ENCODE measurements at regions not wholly inside any gene's neighbourhood (a gene's known extent, or its start where the extent isn't known, plus 50 kb on each side); places are given as distances from the start of the nearest gene placed in this dataset.
"Not testable (repeated sequence)": the region's sequence is repeated elsewhere in the genome, so short reads cannot be mapped to it uniquely, and the experiment has no call there.

- no peak overlapping the region for H3K9ac ChIP-seq (ENCODE audit: low read depth in 1 of 3, low read length in 3 of 3)
Measured at GRCh38 chr1:245067257-245067656, 87.5 kb upstream of the KIF26B start.

DNA sequence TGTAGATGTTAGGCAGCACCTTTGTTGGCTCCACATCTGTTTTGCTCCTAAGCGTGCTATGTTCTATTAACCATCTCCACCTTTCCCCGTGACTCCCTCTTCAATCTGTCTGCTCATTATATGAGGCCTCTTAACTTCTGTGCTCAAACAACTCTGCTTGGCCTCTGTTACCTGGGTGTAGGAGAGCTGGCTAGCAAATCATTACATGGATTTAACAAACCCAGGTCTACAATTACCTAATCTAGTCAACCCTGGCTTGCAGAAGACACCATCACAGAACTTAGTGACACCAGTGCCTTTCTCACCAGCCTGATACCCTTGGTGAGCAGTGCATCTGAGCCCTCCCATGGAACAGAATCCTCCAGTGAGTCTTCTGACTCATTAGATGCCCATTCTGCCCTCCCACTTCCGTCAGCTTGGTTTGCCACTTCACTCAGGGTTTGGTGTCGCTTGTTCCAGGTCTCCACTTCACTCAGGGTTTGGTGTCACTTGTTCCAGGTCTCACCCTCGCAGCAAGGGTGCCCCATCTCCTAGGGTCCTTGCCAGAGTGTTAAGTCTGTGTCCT, 92.0 kb upstream of the KIF26B start:
- Histone ChIP-seq H3K36me3 (ENCODE audit: control insufficient read depth in 3 of 3, insufficient read depth in 3 of 3, low read length in 3 of 3) (peaks cover 0 to 6% (median 2%) of the 10 kb centered on the region in 3 donors), H3K4me3 (ENCODE audit: low read length in 3 of 3) (no peak overlapping the region), H3K9me3 (ENCODE audit: control insufficient read depth in 3 of 3, low read length in 3 of 3) (no peaks in the 10 kb centered on the region), H3K27me3 (ENCODE audit: control insufficient read depth in 3 of 3, insufficient read depth in 3 of 3, low read length in 3 of 3) (no peaks in the 10 kb centered on the region), H3K9ac (ENCODE audit: low read depth in 1 of 3, low read length in 3 of 3) (no peak overlapping the region), H3K4me1 (ENCODE audit: control insufficient read depth in 3 of 3, insufficient read depth in 3 of 3, low read length in 3 of 3) (no peaks in the 10 kb centered on the region), H3K27ac (ENCODE audit: low read depth, low read length) (no peak overlapping the region)

More at GRCh38 chr1:245067257-245067656, 87.5 kb upstream of the KIF26B start:
- no peak overlapping the region for H3K27ac ChIP-seq (ENCODE audit: low read depth, low read length)
- no peaks in the 10 kb centered on the region for H3K9me3 ChIP-seq (ENCODE audit: control insufficient read depth in 3 of 3, low read length in 3 of 3)
- no peak overlapping the region for H3K4me3 ChIP-seq (ENCODE audit: low read length in 3 of 3)
- no peaks in the 10 kb centered on the region for H3K27me3 ChIP-seq (ENCODE audit: control insufficient read depth in 3 of 3, insufficient read depth in 3 of 3, low read length in 3 of 3)
- peaks cover 0 to 6% (median 2%) of the 10 kb centered on the region in 3 donors for H3K36me3 ChIP-seq (ENCODE audit: control insufficient read depth in 3 of 3, insufficient read depth in 3 of 3, low read length in 3 of 3)
- H3K4me1 ChIP-seq (ENCODE audit: control insufficient read depth in 3 of 3, insufficient read depth in 3 of 3, low read length in 3 of 3) = no peaks in the 10 kb centered on the region

GRCh38 chr1:245061808-245062207, 93.0 kb upstream of the KIF26B start:
- not testable (repeated sequence) for H3K4me1 ChIP-seq (ENCODE audit: control insufficient read depth in 3 of 3, insufficient read depth in 3 of 3, low read length in 3 of 3); H3K36me3 ChIP-seq (ENCODE audit: control insufficient read depth in 3 of 3, insufficient read depth in 3 of 3, low read length in 3 of 3); H3K9me3 ChIP-seq (ENCODE audit: control insufficient read depth in 3 of 3, low read length in 3 of 3); H3K4me3 ChIP-seq (ENCODE audit: low read length in 3 of 3); H3K9ac ChIP-seq (ENCODE audit: low read depth in 1 of 3, low read length in 3 of 3); H3K27me3 ChIP-seq (ENCODE audit: control insufficient read depth in 3 of 3, insufficient read depth in 3 of 3, low read length in 3 of 3); H3K27ac ChIP-seq (ENCODE audit: low read depth, low read length)

DNA sequence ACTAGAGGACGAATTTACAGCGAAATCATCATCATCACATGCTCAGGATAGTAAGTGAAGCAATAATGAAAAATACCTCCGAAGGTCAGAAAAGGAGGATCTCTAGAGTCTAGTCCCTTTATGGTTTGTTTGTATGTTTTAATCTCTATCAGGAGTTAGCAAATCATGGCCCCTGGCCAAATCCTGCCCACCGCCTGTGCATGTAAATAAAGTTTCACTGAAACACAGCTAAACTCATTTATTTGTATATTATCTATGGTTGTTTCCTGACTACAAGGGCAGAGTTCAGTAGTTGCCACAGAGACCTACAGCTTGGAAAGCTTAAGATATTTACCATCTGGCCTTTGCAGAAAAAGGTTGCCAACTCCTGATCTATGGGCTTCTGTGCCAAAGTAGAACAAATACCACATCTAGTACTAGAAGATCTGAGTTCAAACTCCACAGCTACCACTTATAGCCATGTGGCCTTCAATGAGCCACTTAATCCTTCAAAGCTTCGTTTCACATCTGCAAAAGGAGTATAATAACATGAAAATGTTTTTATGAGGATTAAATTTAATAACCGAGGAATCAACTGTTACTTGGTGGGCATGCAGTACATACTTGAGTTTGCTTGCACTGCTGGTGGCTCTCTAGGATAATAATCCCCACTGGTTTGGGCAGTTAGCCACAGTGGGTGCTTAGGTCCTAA, 94.0 kb upstream of the KIF26B start:
- Histone ChIP-seq H3K9ac (ENCODE audit: low read depth in 1 of 3, low read length in 3 of 3) (no peak overlapping the region), H3K36me3 (ENCODE audit: control insufficient read depth in 3 of 3, insufficient read depth in 3 of 3, low read length in 3 of 3) (peaks cover 0 to 6% (median 2%) of the 10 kb centered on the region in 3 donors), H3K4me1 (ENCODE audit: control insufficient read depth in 3 of 3, insufficient read depth in 3 of 3, low read length in 3 of 3) (no peaks in the 10 kb centered on the region), H3K9me3 (ENCODE audit: control insufficient read depth in 3 of 3, low read length in 3 of 3) (no peaks in the 10 kb centered on the region), H3K27me3 (ENCODE audit: control insufficient read depth in 3 of 3, insufficient read depth in 3 of 3, low read length in 3 of 3) (no peaks in the 10 kb centered on the region), H3K27ac (ENCODE audit: low read depth, low read length) (no peak overlapping the region), H3K4me3 (ENCODE audit: low read length in 3 of 3) (no peak overlapping the region)

GRCh38 chr1:245059806-245060424, 94.9 kb upstream of the KIF26B start:
- Histone ChIP-seq H3K4me3 (ENCODE audit: low read length in 3 of 3) (no peak overlapping the region), H3K27ac (ENCODE audit: low read depth, low read length) (no peak overlapping the region), H3K36me3 (ENCODE audit: control insufficient read depth in 3 of 3, insufficient read depth in 3 of 3, low read length in 3 of 3) (peaks cover 0 to 6% (median 3%) of the 10 kb centered on the region in 3 donors), H3K9me3 (ENCODE audit: control insufficient read depth in 3 of 3, low read length in 3 of 3) (no peaks in the 10 kb centered on the region), H3K4me1 (ENCODE audit: control insufficient read depth in 3 of 3, insufficient read depth in 3 of 3, low read length in 3 of 3) (no peaks in the 10 kb centered on the region), H3K27me3 (ENCODE audit: control insufficient read depth in 3 of 3, insufficient read depth in 3 of 3, low read length in 3 of 3) (no peaks in the 10 kb centered on the region), H3K9ac (ENCODE audit: low read depth in 1 of 3, low read length in 3 of 3) (no peak overlapping the region)

GRCh38 chr1:245058882-245059281, 95.9 kb upstream of the KIF26B start:
- Histone ChIP-seq H3K4me3 (ENCODE audit: low read length in 3 of 3) (no peak overlapping the region), H3K9ac (ENCODE audit: low read depth in 1 of 3, low read length in 3 of 3) (no peak overlapping the region), H3K4me1 (ENCODE audit: control insufficient read depth in 3 of 3, insufficient read depth in 3 of 3, low read length in 3 of 3) (no peaks in the 10 kb centered on the region), H3K9me3 (ENCODE audit: control insufficient read depth in 3 of 3, low read length in 3 of 3) (no peaks in the 10 kb centered on the region), H3K27ac (ENCODE audit: low read depth, low read length) (no peak overlapping the region), H3K27me3 (ENCODE audit: control insufficient read depth in 3 of 3, insufficient read depth in 3 of 3, low read length in 3 of 3) (no peaks in the 10 kb centered on the region), H3K36me3 (ENCODE audit: control insufficient read depth in 3 of 3, insufficient read depth in 3 of 3, low read length in 3 of 3) (peaks cover 0 to 7% (median 6%) of the 10 kb centered on the region in 3 donors)

DNA sequence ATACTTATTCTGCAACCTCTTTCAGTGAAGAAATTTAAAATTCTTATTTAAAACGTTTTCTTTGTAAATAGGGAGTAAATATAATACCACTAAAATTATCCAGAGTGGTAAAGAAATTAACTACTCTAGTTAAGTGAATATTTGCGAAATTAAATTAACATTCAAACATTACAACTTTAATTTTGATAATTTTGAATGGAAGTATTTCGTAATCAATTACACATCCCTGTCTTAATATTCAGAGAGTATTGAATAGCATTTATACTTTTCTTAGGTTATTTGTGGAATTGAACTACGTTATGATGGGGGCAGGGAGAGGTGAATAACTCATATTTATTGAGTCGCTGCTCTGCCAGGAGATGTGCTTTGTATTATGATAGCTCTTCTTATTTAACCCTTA, 96.3 kb upstream of the KIF26B start:
- Histone ChIP-seq H3K27me3 (ENCODE audit: control insufficient read depth in 3 of 3, insufficient read depth in 3 of 3, low read length in 3 of 3) (no peaks in the 10 kb centered on the region), H3K36me3 (ENCODE audit: control insufficient read depth in 3 of 3, insufficient read depth in 3 of 3, low read length in 3 of 3) (peaks cover 0 to 7% (median 6%) of the 10 kb centered on the region in 3 donors), H3K4me3 (ENCODE audit: low read length in 3 of 3) (no peak overlapping the region), H3K9ac (ENCODE audit: low read depth in 1 of 3, low read length in 3 of 3) (no peak overlapping the region), H3K9me3 (ENCODE audit: control insufficient read depth in 3 of 3, low read length in 3 of 3) (no peaks in the 10 kb centered on the region), H3K4me1 (ENCODE audit: control insufficient read depth in 3 of 3, insufficient read depth in 3 of 3, low read length in 3 of 3) (no peaks in the 10 kb centered on the region), H3K27ac (ENCODE audit: low read depth, low read length) (no peak overlapping the region)

DNA sequence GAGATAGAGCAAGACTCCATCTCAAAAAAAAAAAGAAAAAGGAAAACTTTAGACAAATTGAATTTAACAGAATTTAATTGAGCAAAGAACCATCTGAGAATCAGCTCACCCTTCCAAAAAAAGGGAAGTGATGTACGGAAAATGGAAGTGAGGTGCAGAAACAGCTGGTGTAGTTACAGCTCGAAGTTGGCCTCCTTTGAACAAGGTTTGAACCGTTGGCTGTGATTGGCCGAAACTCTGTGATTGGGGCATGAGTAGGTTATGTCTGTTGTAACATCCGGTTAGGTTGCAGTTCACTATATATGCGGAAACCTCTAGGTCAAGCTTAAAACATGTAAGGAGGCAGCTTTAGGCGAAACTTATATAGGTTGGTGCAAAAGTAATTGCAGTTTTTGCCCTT, 97.9 kb upstream of the KIF26B start:
- H3K36me3 ChIP-seq (ENCODE audit: control insufficient read depth in 3 of 3, insufficient read depth in 3 of 3, low read length in 3 of 3) = peaks cover 0 to 3% (median 2%) of the 10 kb centered on the region in 3 donors
- H3K27ac ChIP-seq (ENCODE audit: low read depth, low read length) = no peak overlapping the region
- no peaks in the 10 kb centered on the region for H3K4me1 ChIP-seq (ENCODE audit: control insufficient read depth in 3 of 3, insufficient read depth in 3 of 3, low read length in 3 of 3)
- H3K9me3 ChIP-seq (ENCODE audit: control insufficient read depth in 3 of 3, low read length in 3 of 3) = no peaks in the 10 kb centered on the region
- H3K27me3 ChIP-seq (ENCODE audit: control insufficient read depth in 3 of 3, insufficient read depth in 3 of 3, low read length in 3 of 3) = no peaks in the 10 kb centered on the region
- H3K4me3 ChIP-seq (ENCODE audit: low read length in 3 of 3) = no peak overlapping the region
- no peak overlapping the region for H3K9ac ChIP-seq (ENCODE audit: low read depth in 1 of 3, low read length in 3 of 3)

- not testable (repeated sequence) for H3K4me3 ChIP-seq (ENCODE audit: low read length in 3 of 3); H3K27ac ChIP-seq (ENCODE audit: low read depth, low read length); H3K36me3 ChIP-seq (ENCODE audit: control insufficient read depth in 3 of 3, insufficient read depth in 3 of 3, low read length in 3 of 3); H3K27me3 ChIP-seq (ENCODE audit: control insufficient read depth in 3 of 3, insufficient read depth in 3 of 3, low read length in 3 of 3); H3K4me1 ChIP-seq (ENCODE audit: control insufficient read depth in 3 of 3, insufficient read depth in 3 of 3, low read length in 3 of 3); H3K9me3 ChIP-seq (ENCODE audit: control insufficient read depth in 3 of 3, low read length in 3 of 3); H3K9ac ChIP-seq (ENCODE audit: low read depth in 1 of 3, low read length in 3 of 3)
Measured at GRCh38 chr1:245056296-245056695, 98.5 kb upstream of the KIF26B start.

DNA sequence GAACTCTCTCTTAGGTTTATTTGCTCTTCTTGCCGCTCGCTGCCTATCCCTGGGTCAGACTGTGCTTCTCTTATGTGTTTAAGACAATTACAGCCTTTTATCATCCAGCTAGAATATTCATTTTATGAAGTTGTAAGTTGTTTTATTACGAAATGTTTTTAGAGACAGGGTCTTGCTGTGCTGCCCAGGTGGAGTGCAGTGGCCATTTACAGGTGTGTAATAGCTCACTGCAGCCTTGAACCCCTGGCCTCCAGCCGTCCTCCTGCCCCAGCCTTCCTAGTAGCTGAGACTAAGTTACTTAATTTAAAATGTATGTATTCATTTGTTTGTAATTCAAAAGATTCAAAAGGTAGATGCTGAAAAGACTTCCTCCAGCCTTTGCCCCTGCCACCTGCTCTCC, 99.0 kb upstream of the KIF26B start:
- Histone ChIP-seq H3K9me3 (ENCODE audit: control insufficient read depth in 3 of 3, low read length in 3 of 3) (no peaks in the 10 kb centered on the region), H3K9ac (ENCODE audit: low read depth in 1 of 3, low read length in 3 of 3) (no peak overlapping the region), H3K4me3 (ENCODE audit: low read length in 3 of 3) (no peak overlapping the region)

More for the DNA sequence above, 99.0 kb upstream of the KIF26B start:
- Histone ChIP-seq H3K27ac (ENCODE audit: low read depth, low read length) (no peak overlapping the region), H3K36me3 (ENCODE audit: control insufficient read depth in 3 of 3, insufficient read depth in 3 of 3, low read length in 3 of 3) (peaks cover 0 to 3% (median 2%) of the 10 kb centered on the region in 3 donors), H3K4me1 (ENCODE audit: control insufficient read depth in 3 of 3, insufficient read depth in 3 of 3, low read length in 3 of 3) (no peaks in the 10 kb centered on the region), H3K27me3 (ENCODE audit: control insufficient read depth in 3 of 3, insufficient read depth in 3 of 3, low read length in 3 of 3) (no peaks in the 10 kb centered on the region)

Measured in skeletal muscle tissue (tissue), 3 donors.